Upper lobe of left lung (tissue), 4 donors: ENCODE measurements at regions not wholly inside any gene's neighbourhood (a gene's known extent, or its start where the extent isn't known, plus 50 kb on each side); places are given as distances from the start of the nearest gene placed in this dataset.

Source experiments
- CTCF ChIP-seq, 6 experiments: fragments of 450-650 bp in 4 of 6; fragments of 200-600 bp in 2 of 6; sonication (generic) in 2 of 6; IDR thresholded peaks; one replicate each; pipeline ENCODE4 v1.5.1; 2016 to 2019; ENCODE audit warnings: antibody characterized with exemption in 6 of 6
- POLR2A ChIP-seq, 4 donors: fragments of 450-650 bp; IDR thresholded peaks; one replicate each; pipeline ENCODE4 v1.5.1; 2016 to 2017; ENCODE audit warnings: antibody characterized with exemption in 4 of 4, mild to moderate bottlenecking in 2 of 4

GRCh38 chr12:93128332-93128707 lies 199.2 kb upstream of the EEA1 start:
- no peak for TF ChIP-seq CTCF (IDR thresholded peaks at IDR 0.05)
- TF ChIP-seq POLR2A (IDR thresholded peaks at IDR 0.05), result no peak
